Bronchial epithelial cell (primary cell): ENCODE measurements at regions not wholly inside any gene's neighbourhood (a gene's known extent, or its start where the extent isn't known, plus 50 kb on each side); places are given as distances from the start of the nearest gene placed in this dataset.

Source experiments
- DNase-seq: peaks from one replicate; pipeline ENCODE4 v3.0.0-alpha.2; 2010; ENCODE audit warnings: low read depth
- FAIRE-seq: peaks from 2 replicates; lab custom pipeline; 2011; peaks lifted over from hg19 to GRCh38; lab: Jason Lieb, UNC
- H3K27me3 ChIP-seq: 2 replicates; pipeline ENCODE4 v1.5.1; 2011; ENCODE audit warnings: low read length; ENCODE audit not compliant: control insufficient read depth, insufficient read depth
- H3K36me3 ChIP-seq: 2 replicates; pipeline ENCODE4 v1.5.1; 2011; ENCODE audit warnings: low read length; ENCODE audit not compliant: control insufficient read depth, insufficient read depth
- H3K4me3 ChIP-seq: 2 replicates; pipeline ENCODE4 v1.5.1; 2011; ENCODE audit warnings: mild to moderate bottlenecking, low read depth, low read length, control low read depth
- TF ChIP-seq, protein P1 (sequence below): IDR thresholded peaks from 2 replicates; pipeline ENCODE4 v1.5.1; 2011; ENCODE audit warnings: mild to moderate bottlenecking, moderate library complexity, low read length, control low read depth, inconsistent platforms; ENCODE audit not compliant: insufficient read depth, severe bottlenecking

DNA sequence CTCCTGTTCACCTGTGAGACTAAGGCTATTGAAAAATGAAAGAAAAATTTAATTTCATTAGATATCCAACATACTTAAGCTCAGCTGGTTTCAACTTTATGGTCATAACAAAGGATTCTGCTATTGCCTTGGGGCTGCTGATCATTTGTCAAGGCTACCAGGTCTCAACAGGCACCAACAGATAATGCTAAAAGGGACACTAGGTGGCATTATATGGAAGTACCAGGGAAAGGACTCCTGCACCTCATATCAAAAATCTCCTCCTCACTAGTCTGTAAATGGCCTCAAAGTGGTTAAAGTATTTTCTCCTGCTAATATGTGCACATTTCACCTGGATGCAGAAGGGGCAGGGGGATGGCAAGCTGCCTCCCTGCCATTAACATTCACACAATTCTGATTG lies 167.9 kb upstream of the REG3A start:
- Histone ChIP-seq H3K4me3 (no peak overlapping the region), H3K27me3 (no peaks in the 10 kb centered on the region), H3K36me3 (no peaks in the 10 kb centered on the region)
- TF ChIP-seq, protein P1, sequence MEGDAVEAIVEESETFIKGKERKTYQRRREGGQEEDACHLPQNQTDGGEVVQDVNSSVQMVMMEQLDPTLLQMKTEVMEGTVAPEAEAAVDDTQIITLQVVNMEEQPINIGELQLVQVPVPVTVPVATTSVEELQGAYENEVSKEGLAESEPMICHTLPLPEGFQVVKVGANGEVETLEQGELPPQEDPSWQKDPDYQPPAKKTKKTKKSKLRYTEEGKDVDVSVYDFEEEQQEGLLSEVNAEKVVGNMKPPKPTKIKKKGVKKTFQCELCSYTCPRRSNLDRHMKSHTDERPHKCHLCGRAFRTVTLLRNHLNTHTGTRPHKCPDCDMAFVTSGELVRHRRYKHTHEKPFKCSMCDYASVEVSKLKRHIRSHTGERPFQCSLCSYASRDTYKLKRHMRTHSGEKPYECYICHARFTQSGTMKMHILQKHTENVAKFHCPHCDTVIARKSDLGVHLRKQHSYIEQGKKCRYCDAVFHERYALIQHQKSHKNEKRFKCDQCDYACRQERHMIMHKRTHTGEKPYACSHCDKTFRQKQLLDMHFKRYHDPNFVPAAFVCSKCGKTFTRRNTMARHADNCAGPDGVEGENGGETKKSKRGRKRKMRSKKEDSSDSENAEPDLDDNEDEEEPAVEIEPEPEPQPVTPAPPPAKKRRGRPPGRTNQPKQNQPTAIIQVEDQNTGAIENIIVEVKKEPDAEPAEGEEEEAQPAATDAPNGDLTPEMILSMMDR, result no peak
- FAIRE-seq, result no peak
- DNase-seq, result no peak

DNA sequence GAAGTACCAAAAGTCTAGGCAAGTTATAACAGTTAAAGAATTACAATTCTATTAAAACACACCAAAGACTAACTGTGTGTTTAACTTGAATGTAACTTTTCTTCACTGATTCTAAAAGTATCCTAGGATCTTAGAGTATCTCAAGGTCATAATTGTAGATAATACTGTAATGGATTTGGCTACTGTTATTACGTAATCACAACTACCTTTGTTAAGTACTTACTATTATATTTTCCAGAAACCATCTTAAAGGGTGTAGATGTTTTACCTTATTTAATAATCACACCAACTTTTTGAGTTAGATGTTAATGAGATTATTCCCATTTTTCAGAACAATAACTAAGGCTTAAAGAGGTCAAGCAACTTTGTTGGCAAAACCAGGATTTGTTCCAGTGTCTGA lies 161.3 kb upstream of the REG3A start:
- H3K27me3 ChIP-seq, result no peaks in the 10 kb centered on the region
- TF ChIP-seq, protein P1, result no peak
- FAIRE-seq (no peak), DNase-seq (no peak)
- no peaks in the 10 kb centered on the region for H3K36me3 ChIP-seq
- H3K4me3 ChIP-seq, result no peak overlapping the region

DNA sequence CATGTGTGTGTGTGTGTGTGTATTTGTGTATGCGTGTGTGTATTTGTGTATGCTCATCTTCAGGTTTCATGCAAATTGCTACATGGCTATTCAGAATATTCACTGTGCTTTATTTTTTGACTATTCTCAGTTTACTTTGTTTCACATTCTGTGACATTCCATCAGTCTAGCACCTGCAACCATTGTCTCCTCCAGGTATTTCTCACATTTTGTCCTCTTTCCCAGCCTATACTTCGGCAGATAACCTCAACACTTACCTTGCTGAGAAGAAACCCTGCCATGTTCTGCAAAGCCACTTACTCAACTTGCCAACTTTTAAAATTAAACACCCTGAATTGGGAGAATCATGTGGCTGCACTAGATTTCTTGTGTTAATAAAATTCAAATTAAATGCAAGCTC lies 135.4 kb upstream of the REG3A start:
- Histone ChIP-seq H3K27me3 (no peaks in the 10 kb centered on the region), H3K4me3 (no peak overlapping the region), H3K36me3 (no peaks in the 10 kb centered on the region)
- FAIRE-seq (no peak), DNase-seq (no peak)
- TF ChIP-seq, protein P1, result no peak

DNA sequence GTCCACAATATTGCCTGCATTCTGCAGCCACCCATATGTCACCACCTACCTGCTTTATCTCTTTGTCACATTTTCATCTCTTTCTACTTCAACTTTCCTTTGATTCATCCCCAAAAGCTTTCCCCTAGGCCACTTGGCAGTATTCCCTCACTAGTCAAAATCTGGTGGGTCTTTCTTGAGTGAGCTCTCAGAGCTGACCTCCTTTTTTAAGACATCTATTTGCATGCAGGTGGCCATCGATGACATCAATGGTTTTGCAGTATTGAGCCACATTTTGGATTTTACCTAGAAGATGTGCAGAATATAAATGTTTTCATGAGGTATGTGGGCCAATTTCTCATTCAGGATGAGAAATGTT lies 133.4 kb upstream of the REG3A start:
- Histone ChIP-seq H3K36me3 (no peaks in the 10 kb centered on the region), H3K4me3 (no peak overlapping the region), H3K27me3 (no peaks in the 10 kb centered on the region)
- no peak for DNase-seq
- FAIRE-seq, result no peak
- TF ChIP-seq, protein P1, result no peak

DNA sequence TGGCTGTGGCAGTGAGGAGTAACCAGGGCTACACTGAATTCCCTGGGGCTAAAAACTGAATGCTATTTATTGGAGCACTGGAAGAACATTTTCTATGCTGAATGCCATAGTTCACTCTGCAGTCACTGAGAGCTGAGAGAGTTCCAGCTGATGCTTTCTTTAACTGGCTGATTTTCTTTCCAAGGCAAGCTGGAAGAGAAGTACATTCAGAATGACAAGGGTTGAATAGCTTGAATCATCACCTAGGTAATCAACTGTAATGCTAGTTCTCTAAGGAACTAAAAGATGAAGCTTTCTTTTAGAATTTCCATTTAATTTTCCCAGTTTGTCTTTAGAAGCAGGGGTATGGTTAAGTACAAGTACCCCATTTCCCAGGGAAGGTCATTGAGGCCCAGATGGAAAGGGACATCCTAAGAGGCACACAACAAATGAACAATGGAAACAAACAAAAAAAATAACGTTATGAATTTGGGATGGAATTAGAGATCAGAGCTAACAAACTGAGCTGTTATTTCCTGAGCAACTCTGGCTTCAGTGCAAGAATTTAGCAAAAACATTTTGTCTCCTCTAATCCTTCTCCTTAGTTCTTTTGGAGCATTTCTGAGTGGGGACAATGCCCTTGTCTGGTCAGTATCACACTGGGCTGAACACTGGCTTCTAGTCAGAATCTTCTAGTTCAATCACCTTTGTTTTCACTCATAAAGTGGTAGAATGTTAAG lies 132.8 kb upstream of the REG3A start:
- TF ChIP-seq, protein P1, result no peak
- H3K4me3 ChIP-seq, result no peak overlapping the region
- H3K27me3 ChIP-seq, result no peaks in the 10 kb centered on the region
- DNase-seq (no peak), FAIRE-seq (no peak)
- no peaks in the 10 kb centered on the region for H3K36me3 ChIP-seq

DNA sequence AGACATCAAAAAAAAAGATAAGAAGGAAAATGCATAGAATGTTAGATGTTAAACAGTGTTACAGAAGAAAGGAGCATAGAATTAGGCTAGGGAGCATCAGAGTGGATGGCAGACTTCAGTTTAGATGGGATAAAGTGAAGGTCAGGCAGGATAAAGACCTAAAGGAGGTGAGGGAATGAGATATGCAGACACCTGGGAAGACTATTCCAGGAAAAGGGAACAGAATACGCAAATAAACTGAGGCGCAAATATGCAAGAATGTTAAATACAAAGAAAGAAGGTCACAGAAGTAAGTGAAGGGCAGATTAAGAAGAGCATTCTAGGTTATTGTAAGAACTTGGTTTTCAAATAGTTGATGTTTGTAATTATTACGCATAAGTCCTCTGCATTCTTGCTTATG lies 116.3 kb upstream of the REG3A start:
- FAIRE-seq (no peak), DNase-seq (no peak)
- Histone ChIP-seq H3K27me3 (no peaks in the 10 kb centered on the region), H3K4me3 (no peak overlapping the region), H3K36me3 (no peaks in the 10 kb centered on the region)
- TF ChIP-seq, protein P1, result no peak
